ENCODE measurements at regions not wholly inside any gene's neighbourhood (a gene's known extent, or its start where the extent isn't known, plus 50 kb on each side); places are given as distances from the start of the nearest gene placed in this dataset.
"Not testable (repeated sequence)": the region's sequence is repeated elsewhere in the genome, so short reads cannot be mapped to it uniquely, and the experiment has no call there.

DNA sequence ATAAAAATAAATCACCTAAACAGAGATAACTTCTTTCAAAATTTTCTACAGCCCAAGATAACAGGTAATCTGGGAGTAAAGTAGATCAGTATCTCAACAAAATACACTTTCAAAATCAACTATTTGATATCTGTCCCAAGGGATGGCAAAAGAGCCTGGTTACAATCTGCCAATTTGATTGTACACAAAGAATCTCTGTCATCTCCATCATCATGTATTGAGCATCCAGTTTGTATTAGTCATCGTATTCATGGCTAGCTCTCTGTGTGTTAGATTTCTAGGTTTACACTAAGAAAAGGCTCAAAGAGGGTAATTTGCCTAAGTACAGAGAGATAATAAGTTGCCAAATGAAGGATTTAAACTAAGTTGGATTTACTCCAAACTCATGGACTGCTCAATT, 329.0 kb upstream of the NRSN1 start:
- Mint-ChIP-seq H3K27ac (no peak overlapping the region), H3K4me1 (ENCODE audit: low read depth) (no peaks in the 10 kb centered on the region), H3K27me3 (ENCODE audit: low read depth) (no peaks in the 10 kb centered on the region), H3K36me3 (ENCODE audit: low read depth) (no peaks in the 10 kb centered on the region), H3K9me3 (no peaks in the 10 kb centered on the region), H3K4me3 (no peak overlapping the region)
- no peak for DNase-seq (ENCODE audit: low spot score)

DNA sequence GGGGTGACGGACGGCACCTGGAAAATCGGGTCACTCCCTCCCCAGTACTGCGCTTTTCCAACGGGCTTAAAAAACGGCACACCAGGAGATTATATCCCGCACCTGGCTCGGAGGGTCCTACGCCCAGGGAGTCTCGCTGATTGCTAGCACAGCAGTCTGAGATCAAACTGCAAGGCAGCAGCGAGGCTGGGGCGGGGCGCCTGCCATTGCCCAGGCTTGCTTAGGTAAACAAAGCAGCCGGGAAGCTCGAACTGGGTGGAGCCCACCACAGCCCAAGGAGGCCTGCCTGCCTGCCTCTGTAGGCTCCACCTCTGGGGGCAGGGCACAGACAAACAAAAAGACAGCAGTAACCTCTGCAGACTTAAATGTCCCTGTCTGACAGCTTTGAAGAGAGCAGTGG, 321.7 kb upstream of the NRSN1 start:
- DNase-seq (ENCODE audit: low spot score); H3K27ac Mint-ChIP-seq; H3K4me3 Mint-ChIP-seq; H3K4me1 Mint-ChIP-seq (ENCODE audit: low read depth); H3K36me3 Mint-ChIP-seq (ENCODE audit: low read depth); H3K9me3 Mint-ChIP-seq; H3K27me3 Mint-ChIP-seq (ENCODE audit: low read depth): not testable (repeated sequence)

DNA sequence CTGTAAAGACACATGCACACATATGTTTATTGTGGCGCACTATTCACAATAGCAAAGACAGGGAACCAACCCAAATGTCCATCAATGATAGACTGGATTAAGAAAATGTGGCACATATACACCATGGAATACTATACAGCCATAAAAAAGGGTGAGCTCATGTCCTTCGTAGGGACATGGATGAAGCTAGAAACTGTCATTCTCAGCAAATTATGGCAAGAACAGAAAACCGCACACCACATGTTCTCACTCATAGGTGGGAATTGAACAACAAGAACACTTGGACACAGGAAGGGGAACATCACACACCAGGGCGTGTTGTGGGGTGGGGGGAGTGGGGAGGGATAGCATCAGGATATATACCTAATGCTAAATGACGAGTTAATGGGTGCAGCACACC, 304.9 kb upstream of the NRSN1 start:
- H3K4me1 Mint-ChIP-seq (ENCODE audit: low read depth); DNase-seq (ENCODE audit: low spot score); H3K36me3 Mint-ChIP-seq (ENCODE audit: low read depth); H3K9me3 Mint-ChIP-seq; H3K4me3 Mint-ChIP-seq; H3K27ac Mint-ChIP-seq; H3K27me3 Mint-ChIP-seq (ENCODE audit: low read depth): not testable (repeated sequence)

DNA sequence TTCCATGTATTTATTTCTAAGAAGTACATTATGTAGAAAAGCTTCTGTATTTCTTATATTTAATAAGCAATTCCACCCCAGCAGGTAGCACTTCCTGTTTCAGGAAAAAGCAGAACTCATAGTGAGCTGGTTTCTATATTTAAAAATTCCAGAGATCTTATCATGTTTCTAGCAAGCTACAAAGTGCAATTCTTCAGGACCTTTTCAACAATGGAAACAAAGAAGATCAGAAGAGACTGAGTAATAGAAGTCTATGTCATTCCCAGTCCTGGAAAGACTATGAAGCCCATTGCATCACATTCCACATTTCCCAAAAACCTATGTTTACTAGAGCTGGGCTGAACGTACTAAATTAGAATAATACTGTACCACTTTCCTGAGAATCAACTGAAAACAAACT, 302.6 kb upstream of the NRSN1 start:
- no peak overlapping the region for H3K27ac Mint-ChIP-seq
- peaks cover 4% of the 10 kb centered on the region for H3K9me3 Mint-ChIP-seq
- DNase-seq (ENCODE audit: low spot score), result no peak
- H3K27me3 Mint-ChIP-seq (ENCODE audit: low read depth), result no peaks in the 10 kb centered on the region
- H3K4me1 Mint-ChIP-seq (ENCODE audit: low read depth), result no peaks in the 10 kb centered on the region
- no peak overlapping the region for H3K4me3 Mint-ChIP-seq
- H3K36me3 Mint-ChIP-seq (ENCODE audit: low read depth), result no peaks in the 10 kb centered on the region

DNA sequence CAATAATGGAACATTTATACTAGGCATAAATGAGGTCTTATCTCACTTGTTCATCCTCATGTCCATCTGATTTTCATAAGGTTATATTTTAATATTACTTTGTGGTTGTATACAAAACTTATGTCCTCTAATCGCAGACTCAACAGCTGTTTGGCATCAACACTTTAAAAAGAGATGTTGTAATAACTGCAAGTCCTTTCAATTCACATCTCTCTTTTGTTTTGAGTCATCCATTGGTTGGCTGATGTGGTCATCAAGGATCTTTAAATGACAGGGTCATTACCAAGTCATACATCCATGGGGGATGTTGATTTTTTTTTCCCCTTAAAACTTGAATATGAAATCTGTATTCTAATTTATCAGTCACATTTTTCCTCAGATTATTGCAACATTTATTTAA, 299.4 kb upstream of the NRSN1 start:
- Mint-ChIP-seq H3K36me3 (ENCODE audit: low read depth) (no peaks in the 10 kb centered on the region), H3K4me3 (no peak overlapping the region), H3K27ac (no peak overlapping the region), H3K27me3 (ENCODE audit: low read depth) (no peaks in the 10 kb centered on the region), H3K9me3 (no peaks in the 10 kb centered on the region), H3K4me1 (ENCODE audit: low read depth) (no peaks in the 10 kb centered on the region)
- no peak for DNase-seq (ENCODE audit: low spot score)

DNA sequence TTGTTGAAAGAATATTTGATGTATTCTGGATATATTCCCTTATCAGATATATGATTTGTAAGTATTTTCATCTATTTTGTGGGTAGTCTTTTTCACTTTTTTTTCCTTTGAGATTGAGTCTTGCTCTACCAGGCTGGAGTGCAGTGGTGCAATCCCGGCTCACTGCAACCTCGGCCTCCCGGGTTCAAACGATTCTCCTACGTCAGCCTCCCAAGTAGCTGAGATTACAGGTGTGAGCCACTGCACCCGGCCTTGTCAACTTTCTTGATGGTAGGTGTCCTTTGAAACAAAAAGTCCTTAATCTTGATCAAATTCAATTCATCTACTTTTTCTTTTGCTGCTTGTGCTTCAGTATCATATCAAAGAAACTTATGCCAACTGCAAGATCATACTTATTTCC, 297.2 kb upstream of the NRSN1 start:
- no peaks in the 10 kb centered on the region for H3K4me1 Mint-ChIP-seq (ENCODE audit: low read depth)
- DNase-seq (ENCODE audit: low spot score), result no peak
- H3K36me3 Mint-ChIP-seq (ENCODE audit: low read depth), result no peaks in the 10 kb centered on the region
- no peaks in the 10 kb centered on the region for H3K27me3 Mint-ChIP-seq (ENCODE audit: low read depth)
- no peak overlapping the region for H3K27ac Mint-ChIP-seq
- no peaks in the 10 kb centered on the region for H3K9me3 Mint-ChIP-seq
- H3K4me3 Mint-ChIP-seq, result no peak overlapping the region

DNA sequence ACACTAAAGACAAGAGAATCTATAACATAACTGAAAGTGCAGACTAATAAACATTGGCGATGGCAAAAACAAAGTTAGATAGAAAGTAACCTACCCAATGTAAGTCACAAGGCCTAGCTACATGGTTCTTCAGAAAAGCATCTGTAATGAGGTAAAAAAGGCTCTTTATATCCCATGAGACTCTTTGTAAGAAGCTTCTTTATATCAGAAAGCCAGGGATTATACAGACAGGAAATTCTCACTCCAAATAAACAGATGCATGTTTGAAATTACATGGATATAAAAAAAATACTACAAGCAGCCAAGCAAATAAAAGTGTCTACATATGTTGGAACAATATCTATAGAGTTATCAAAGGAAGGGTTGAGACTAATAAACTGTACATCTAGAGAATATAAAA, 284.9 kb upstream of the NRSN1 start:
- Mint-ChIP-seq H3K27ac (no peak overlapping the region), H3K4me1 (ENCODE audit: low read depth) (no peaks in the 10 kb centered on the region)

DNA sequence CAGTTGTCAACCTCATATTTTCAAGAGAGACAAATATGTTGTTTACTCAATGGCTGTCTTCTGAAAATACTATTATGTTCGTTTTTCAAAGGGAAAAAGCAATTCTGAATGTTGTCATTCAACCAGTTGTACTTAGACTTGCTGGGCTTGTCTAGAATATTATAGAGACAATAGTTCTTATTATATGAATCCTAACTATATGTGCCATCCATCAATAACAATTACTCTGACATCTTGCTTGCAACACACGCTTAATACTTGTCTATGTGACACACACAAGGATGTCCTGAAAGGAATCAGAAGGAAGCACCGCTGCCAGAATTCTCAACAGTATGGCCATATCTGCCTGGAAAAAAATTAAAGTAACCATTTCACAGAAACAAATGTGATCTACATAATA, 283.3 kb upstream of the NRSN1 start:
- DNase-seq (ENCODE audit: low spot score), result no peak
- no peaks in the 10 kb centered on the region for H3K9me3 Mint-ChIP-seq
- H3K4me1 Mint-ChIP-seq (ENCODE audit: low read depth), result no peaks in the 10 kb centered on the region
- no peak overlapping the region for H3K4me3 Mint-ChIP-seq
- no peaks in the 10 kb centered on the region for H3K36me3 Mint-ChIP-seq (ENCODE audit: low read depth)
- no peaks in the 10 kb centered on the region for H3K27me3 Mint-ChIP-seq (ENCODE audit: low read depth)
- H3K27ac Mint-ChIP-seq, result no peak overlapping the region

More for the DNA sequence above, 284.9 kb upstream of the NRSN1 start:
- DNase-seq (ENCODE audit: low spot score), result no peak
- Mint-ChIP-seq H3K4me3 (no peak overlapping the region), H3K9me3 (no peaks in the 10 kb centered on the region), H3K36me3 (ENCODE audit: low read depth) (no peaks in the 10 kb centered on the region), H3K27me3 (ENCODE audit: low read depth) (no peaks in the 10 kb centered on the region)

DNA sequence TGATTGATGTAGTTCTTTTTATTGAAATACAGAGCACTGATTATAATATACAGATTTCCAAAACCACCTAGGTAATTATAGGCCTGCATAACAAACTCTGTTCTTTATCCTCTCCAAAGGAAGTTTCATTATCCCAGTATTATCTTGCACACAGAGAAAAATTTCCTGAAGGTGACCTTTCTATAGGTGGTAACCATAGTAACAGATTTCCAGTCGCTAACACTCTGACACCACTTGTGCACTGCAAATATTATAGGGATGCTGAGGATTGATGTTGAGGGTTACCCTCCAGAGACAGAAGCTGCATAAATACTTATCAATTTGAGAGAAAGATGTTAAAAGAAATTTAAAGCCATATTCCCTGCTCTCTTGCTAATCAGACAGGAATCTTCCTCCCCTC, 274.5 kb upstream of the NRSN1 start:
- Mint-ChIP-seq H3K4me3 (no peak overlapping the region), H3K4me1 (ENCODE audit: low read depth) (no peaks in the 10 kb centered on the region), H3K27ac (no peak overlapping the region), H3K9me3 (no peaks in the 10 kb centered on the region), H3K27me3 (ENCODE audit: low read depth) (no peaks in the 10 kb centered on the region), H3K36me3 (ENCODE audit: low read depth) (no peaks in the 10 kb centered on the region)
- no peak for DNase-seq (ENCODE audit: low spot score)

DNA sequence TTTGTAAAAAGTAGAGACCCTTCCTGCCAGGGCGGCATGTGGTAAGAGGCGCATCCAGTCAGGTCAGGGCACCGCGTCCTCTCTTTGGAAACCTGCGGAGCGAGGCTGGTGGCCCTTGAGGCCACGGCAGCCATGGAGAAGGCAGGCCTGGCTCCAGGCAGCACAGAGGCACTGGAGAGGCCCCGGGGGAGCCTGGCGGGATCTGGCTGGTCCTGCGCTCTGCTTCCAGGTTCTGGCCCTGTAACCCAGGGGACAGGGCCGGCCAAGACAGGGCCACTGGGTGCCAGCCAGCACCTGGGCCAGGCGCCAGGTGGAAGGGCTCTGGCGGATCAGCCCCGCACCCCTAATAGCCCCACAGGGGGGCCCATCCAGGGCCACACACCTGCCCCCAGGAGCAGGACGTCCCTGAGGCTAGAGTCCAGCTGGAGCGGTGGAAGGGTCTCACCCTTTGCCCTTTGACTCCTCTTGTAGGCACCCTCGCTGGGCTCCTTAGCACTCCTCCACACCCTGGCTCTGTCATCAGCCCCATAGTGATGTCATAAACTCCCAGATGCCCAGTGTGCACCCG, 272.4 kb upstream of the NRSN1 start:
- DNase-seq (ENCODE audit: low spot score); H3K4me1 Mint-ChIP-seq (ENCODE audit: low read depth); H3K27ac Mint-ChIP-seq; H3K27me3 Mint-ChIP-seq (ENCODE audit: low read depth); H3K4me3 Mint-ChIP-seq; H3K36me3 Mint-ChIP-seq (ENCODE audit: low read depth): not testable (repeated sequence)
- peaks cover 13% of the 10 kb centered on the region for H3K9me3 Mint-ChIP-seq

DNA sequence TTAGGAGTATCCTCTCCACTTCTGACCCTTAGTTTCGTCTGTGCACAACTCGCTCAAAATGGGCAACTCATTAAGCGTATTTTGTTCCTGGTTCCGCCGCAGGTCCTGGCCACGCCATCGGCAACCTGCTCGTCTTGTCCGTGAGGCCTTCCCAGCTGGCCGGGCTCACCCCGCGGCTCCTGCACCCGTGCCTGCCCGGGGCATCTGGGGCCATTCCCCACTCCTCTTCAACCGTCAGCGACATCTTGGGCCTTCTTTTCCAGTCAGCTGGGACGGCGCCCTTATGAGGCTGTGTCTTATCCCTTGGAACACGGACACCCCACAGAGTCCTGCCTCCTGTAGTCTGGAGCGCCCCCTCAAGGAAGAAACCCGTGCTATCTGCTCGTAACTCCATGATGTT, 271.9 kb upstream of the NRSN1 start:
- not testable (repeated sequence) for H3K4me3 Mint-ChIP-seq; H3K4me1 Mint-ChIP-seq (ENCODE audit: low read depth); H3K36me3 Mint-ChIP-seq (ENCODE audit: low read depth); H3K27ac Mint-ChIP-seq; H3K27me3 Mint-ChIP-seq (ENCODE audit: low read depth); DNase-seq (ENCODE audit: low spot score)
- H3K9me3 Mint-ChIP-seq, result peaks cover 13% of the 10 kb centered on the region

DNA sequence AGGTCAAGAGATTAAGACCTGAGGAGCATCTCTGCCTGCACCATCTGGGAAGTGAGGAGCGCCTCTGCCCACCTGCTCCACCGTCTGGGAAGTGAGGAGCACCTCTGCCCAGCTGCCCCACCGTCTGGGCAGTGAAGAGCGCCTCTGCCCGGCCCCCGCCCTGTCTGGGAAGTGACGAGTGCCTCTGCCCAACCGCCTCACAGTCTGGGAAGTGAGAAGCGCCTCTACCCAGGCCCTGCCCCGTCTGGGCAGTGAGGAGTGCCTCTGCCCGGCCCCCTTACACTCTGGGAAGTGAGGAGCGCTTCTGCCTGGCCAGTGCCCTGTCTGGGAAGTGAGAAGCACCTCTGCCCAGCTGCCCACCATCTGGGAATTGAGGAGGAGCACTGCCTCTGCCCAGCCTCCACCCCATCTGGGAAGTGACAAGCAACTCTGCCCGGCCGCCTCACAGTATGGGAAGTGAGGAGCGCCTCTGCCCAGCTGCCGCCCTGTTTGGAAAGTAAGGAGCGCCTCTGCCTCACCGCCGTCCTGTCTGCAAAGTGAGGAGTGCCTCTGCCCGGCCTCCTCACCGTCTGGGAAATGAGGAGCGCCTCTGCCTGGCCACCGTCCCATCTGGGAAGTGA, 270.4 kb upstream of the NRSN1 start:
- Mint-ChIP-seq H3K27ac (no peak overlapping the region), H3K9me3 (peaks cover 21% of the 10 kb centered on the region), H3K4me3 (no peak overlapping the region), H3K27me3 (ENCODE audit: low read depth) (no peaks in the 10 kb centered on the region), H3K4me1 (ENCODE audit: low read depth) (no peaks in the 10 kb centered on the region), H3K36me3 (ENCODE audit: low read depth) (no peaks in the 10 kb centered on the region)
- no peak for DNase-seq (ENCODE audit: low spot score)

DNA sequence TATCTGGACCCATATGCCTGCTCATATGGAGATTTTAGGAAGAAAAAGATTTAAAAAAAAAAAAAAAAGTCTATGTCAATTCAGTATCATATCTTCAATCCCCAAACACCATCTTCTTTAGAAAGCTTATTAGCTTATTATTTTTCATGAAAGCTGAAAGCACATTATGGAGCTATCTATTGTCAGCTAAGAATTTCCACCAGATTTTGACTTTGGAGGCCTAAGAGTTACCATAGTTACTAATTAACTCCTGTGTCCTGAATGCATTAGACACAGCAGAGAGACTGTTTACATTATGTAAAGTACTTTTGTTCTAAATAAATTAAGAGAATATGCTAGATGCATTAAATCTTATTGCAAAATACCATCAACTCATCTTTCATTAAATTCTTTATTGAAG, 255.5 kb upstream of the NRSN1 start:
- H3K4me1 Mint-ChIP-seq (ENCODE audit: low read depth), result no peaks in the 10 kb centered on the region
- H3K36me3 Mint-ChIP-seq (ENCODE audit: low read depth), result no peaks in the 10 kb centered on the region
- no peaks in the 10 kb centered on the region for H3K9me3 Mint-ChIP-seq
- H3K4me3 Mint-ChIP-seq, result no peak overlapping the region
- no peak overlapping the region for H3K27ac Mint-ChIP-seq
- H3K27me3 Mint-ChIP-seq (ENCODE audit: low read depth), result no peaks in the 10 kb centered on the region
- no peak for DNase-seq (ENCODE audit: low spot score)

DNA sequence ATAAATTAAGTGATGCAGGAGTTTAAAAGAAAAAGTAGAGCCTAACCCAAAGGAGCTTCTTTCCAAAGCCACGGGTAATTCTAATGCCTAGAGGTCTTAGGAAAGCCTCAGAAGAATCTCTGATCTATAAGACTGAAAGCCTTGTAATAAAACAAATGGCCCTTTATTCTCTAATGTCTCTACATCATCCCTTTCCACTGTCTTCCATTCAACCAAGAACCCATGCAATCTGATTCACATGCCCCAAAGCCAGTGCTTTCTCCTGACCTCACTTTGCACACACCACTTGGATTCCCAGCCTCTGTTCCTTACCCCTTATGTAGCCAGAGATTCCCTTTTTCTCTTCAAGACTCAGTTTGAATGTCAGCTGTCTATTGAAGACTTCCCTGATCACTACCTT, 252.9 kb upstream of the NRSN1 start:
- Mint-ChIP-seq H3K27me3 (ENCODE audit: low read depth) (no peaks in the 10 kb centered on the region), H3K4me3 (no peak overlapping the region), H3K36me3 (ENCODE audit: low read depth) (no peaks in the 10 kb centered on the region), H3K27ac (no peak overlapping the region), H3K9me3 (no peaks in the 10 kb centered on the region), H3K4me1 (ENCODE audit: low read depth) (no peaks in the 10 kb centered on the region)
- no peak for DNase-seq (ENCODE audit: low spot score)

DNA sequence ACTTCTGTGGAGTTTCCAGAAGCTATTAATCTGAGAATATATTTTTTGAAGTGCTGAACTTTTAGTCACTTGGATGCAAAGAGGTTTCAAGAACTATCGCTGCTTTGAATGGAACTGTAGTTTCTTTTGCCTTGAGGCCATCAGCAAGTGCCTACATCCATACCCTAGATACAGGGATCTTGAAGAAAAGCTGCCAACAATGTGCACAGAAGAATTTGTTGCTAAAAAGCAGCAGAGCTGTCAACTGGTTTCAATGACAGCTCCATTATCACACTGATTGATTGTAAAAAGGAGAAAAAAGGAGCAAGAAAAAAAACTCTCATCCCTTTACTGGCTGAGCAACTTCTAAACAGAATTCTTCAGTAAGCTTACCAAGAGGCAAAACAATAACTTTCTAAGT, 251.0 kb upstream of the NRSN1 start:
- DNase-seq (ENCODE audit: low spot score), result no peak
- Mint-ChIP-seq H3K4me1 (ENCODE audit: low read depth) (no peaks in the 10 kb centered on the region), H3K36me3 (ENCODE audit: low read depth) (no peaks in the 10 kb centered on the region), H3K27ac (no peak overlapping the region), H3K4me3 (no peak overlapping the region), H3K9me3 (no peaks in the 10 kb centered on the region), H3K27me3 (ENCODE audit: low read depth) (no peaks in the 10 kb centered on the region)

All from T-helper 2 cell treated with Interferon-gamma antibody and Interleukin-4, amounts not matched to agents 5 μg/mL and 100 μg/mL, for 36 hours (primary cell).